HUES48 (cell line): ENCODE measurements at regions not wholly inside any gene's neighbourhood (a gene's known extent, or its start where the extent isn't known, plus 50 kb on each side); places are given as distances from the start of the nearest gene placed in this dataset.

Experiments
- H3K27ac ChIP-seq: one replicate; pipeline ENCODE4 v1.7.0; 2013; ENCODE audit warnings: low read depth, low read length, inconsistent platforms
- H3K27me3 ChIP-seq: 2 replicates; pipeline ENCODE4 v1.6.1; 2013; ENCODE audit warnings: mild to moderate bottlenecking, low read length; ENCODE audit not compliant: control insufficient read depth, insufficient read depth
- H3K36me3 ChIP-seq: 2 replicates; pipeline ENCODE4 v1.6.1; 2013; ENCODE audit warnings: low read length; ENCODE audit not compliant: control insufficient read depth, insufficient read depth
- H3K4me1 ChIP-seq: 2 replicates; pipeline ENCODE4 v1.6.1; 2013; ENCODE audit warnings: mild to moderate bottlenecking, low read length; ENCODE audit not compliant: control insufficient read depth, insufficient read depth
- H3K4me3 ChIP-seq: 2 replicates; pipeline ENCODE4 v1.5.1; 2013; ENCODE audit warnings: mild to moderate bottlenecking, low read depth, low read length
- H3K9ac ChIP-seq: 2 replicates; pipeline ENCODE4 v1.6.1; 2013; ENCODE audit warnings: mild to moderate bottlenecking, low read depth, low read length, moderate library complexity
- H3K9me3 ChIP-seq: 2 replicates; pipeline ENCODE4 v1.6.1; 2013; ENCODE audit warnings: low read length; ENCODE audit not compliant: control insufficient read depth, insufficient read depth

DNA sequence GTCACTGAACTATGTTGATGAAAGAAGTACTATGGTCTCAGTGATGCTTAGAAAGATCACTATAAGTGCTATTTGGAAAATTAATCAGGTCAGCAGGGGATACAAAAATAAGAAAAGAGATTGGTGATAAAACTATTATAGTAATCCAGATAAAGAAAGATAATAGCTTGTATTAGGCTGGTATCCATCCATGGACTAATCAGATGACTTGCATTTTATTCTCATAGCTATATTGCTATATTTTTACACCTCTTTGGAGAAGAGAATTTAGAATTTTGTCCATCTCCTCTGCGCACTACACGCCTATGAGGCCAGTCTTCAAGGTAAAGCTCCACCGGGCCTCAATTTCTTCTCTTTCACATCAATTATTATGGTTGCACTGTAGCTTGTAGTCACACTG lies 635.1 kb upstream of the DDX18 start:
- Histone ChIP-seq H3K36me3 (no peaks in the 10 kb centered on the region), H3K9ac (no peak overlapping the region), H3K4me3 (no peak overlapping the region), H3K4me1 (no peaks in the 10 kb centered on the region), H3K9me3 (no peaks in the 10 kb centered on the region), H3K27me3 (no peaks in the 10 kb centered on the region), H3K27ac (no peak overlapping the region)

GRCh38 chr2:117190856-117191559 lies 623.5 kb upstream of the DDX18 start:
- Histone ChIP-seq H3K4me1 (peaks cover 5% of the 10 kb centered on the region; the same call in 1 of the 2 replicates), H3K27ac (no peak overlapping the region), H3K4me3 (no peak overlapping the region), H3K27me3 (no peaks in the 10 kb centered on the region), H3K9ac (no peak overlapping the region), H3K9me3 (no peaks in the 10 kb centered on the region), H3K36me3 (no peaks in the 10 kb centered on the region)

DNA sequence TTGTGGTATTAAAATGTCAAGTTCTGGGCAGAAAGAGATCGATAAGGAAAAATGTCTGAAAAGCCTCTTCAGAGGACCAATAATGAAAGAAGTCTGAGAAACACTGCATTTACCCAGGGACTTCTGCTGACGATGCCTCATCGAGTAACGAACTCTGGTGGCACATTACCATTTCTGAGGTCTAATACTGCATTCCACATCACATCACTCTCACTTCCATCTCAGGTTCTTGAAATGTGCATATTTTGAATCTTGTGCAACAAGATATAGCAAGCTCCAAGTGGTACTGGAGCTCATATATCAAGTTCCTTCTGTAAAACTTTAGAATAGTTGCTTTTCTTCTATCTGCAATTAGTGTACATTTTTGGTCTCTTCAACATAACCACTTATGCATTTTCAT lies 619.1 kb upstream of the DDX18 start:
- Histone ChIP-seq H3K36me3 (no peaks in the 10 kb centered on the region), H3K4me3 (no peak overlapping the region), H3K9ac (no peak overlapping the region), H3K9me3 (no peaks in the 10 kb centered on the region), H3K27me3 (no peaks in the 10 kb centered on the region), H3K4me1 (peaks cover 5% of the 10 kb centered on the region; the same call in 1 of the 2 replicates), H3K27ac (no peak overlapping the region)

DNA sequence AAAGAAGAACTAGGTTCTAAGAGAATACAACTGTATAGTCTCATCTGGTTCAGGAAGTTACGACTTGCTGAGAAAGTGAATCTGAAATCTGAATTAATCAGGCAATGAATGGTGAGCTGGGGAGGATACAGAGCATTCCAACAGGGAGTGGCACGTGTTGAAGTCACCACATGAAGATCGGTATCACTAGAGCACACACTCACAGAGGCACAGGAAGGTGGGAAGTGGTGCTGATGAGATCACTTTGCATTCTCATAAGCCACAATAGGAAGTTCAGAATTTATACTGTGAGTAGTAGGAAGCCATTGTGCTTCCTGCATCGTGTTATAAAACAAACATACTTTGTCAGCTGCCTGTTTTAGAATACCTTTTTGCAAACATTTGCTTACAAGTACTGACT lies 615.0 kb upstream of the DDX18 start:
- no peaks in the 10 kb centered on the region for H3K27me3 ChIP-seq
- H3K36me3 ChIP-seq: no peaks in the 10 kb centered on the region
- H3K9ac ChIP-seq: no peak overlapping the region
- no peaks in the 10 kb centered on the region for H3K4me1 ChIP-seq
- H3K27ac ChIP-seq: no peak overlapping the region
- H3K9me3 ChIP-seq: no peaks in the 10 kb centered on the region
- H3K4me3 ChIP-seq: no peak overlapping the region

DNA sequence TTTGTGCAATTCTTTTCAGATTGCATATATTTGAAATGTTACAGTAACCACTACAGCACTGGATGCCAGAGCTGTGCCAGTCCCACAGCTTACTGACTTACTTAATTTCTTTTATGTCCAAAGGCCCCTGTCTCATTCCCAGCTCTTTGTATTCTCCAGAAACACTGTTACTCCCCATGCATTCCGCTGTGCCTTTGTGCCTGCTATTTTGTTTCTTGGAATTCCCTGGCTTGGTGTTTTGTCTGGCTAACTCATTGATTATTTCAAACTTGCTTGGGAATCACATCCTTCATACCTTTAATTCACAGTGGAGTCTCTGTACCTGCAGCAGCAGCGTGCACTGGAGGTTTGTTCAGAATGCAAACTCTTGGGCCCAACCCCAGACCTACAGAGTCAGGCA lies 601.9 kb upstream of the DDX18 start:
- H3K27me3 ChIP-seq: no peaks in the 10 kb centered on the region
- peaks cover 8% of the 10 kb centered on the region; the same call in 1 of the 2 replicates for H3K4me1 ChIP-seq
- no peak overlapping the region for H3K9ac ChIP-seq
- no peak overlapping the region for H3K27ac ChIP-seq
- H3K4me3 ChIP-seq: no peak overlapping the region
- H3K36me3 ChIP-seq: no peaks in the 10 kb centered on the region
- H3K9me3 ChIP-seq: no peaks in the 10 kb centered on the region

DNA sequence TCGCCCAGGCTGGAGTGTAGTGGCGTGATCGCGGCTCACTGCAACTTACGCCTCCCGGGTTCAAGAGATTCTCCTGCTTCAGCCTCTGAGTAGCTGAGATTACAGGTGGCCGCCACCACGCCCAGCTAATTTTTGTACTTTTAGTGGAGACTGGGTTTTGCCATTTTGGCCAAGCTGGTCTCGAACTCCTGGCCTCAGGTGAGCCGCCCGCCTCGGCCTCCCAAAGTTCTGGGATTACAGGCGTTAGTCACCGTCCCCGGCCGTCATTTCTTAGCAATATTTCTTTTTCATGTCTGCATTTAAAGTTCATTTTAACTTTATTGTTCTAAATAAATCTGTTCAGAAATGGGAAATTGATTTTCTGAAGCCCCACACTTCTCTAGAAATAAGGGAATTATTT lies 597.3 kb upstream of the DDX18 start:
- Histone ChIP-seq H3K27ac (no peak overlapping the region), H3K9ac (no peak overlapping the region), H3K36me3 (no peaks in the 10 kb centered on the region), H3K4me3 (no peak overlapping the region), H3K9me3 (no peaks in the 10 kb centered on the region), H3K4me1 (peaks cover 8% of the 10 kb centered on the region; the same call in 1 of the 2 replicates), H3K27me3 (no peaks in the 10 kb centered on the region)

DNA sequence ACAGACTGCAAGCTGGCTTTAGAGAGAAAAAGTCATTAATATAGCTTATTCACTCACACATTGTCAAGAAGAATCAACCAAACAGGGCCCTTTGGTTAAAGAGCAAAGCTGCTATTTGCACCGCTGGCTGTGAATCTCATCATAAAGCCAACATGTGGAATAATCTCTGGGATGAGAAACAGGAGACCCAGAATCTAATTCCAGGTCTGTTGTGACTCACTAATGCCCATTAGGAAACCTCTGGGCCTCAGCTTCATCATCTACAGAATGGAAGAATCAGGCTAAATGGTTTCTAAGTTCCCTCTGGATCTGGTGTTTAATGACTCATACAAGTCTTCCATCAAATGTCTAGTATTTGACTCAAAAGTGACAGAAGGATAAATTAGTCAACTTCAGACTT lies 591.7 kb upstream of the DDX18 start:
- H3K4me3 ChIP-seq: no peak overlapping the region
- H3K36me3 ChIP-seq: no peaks in the 10 kb centered on the region
- H3K27me3 ChIP-seq: no peaks in the 10 kb centered on the region
- no peak overlapping the region for H3K27ac ChIP-seq
- no peaks in the 10 kb centered on the region for H3K4me1 ChIP-seq
- no peaks in the 10 kb centered on the region for H3K9me3 ChIP-seq
- no peak overlapping the region for H3K9ac ChIP-seq

DNA sequence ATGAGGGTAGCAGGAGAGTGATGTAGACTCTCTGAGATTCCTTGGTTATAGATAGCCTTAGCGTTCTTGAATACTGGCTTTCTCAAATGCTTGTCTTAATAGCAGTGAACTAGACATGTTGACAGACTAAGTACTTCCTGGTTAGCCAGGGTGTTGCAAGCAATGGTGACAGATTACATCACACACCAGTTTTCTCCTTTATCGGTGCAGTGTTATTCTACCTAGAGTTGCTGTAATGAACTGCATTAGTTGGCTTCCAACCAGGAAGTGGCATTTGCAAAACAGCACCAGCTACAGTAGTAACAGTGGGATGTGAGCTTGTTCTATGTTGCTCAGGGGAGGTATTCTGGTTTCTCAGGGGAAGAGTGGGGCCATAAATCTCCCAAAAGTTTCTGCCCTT lies 582.2 kb upstream of the DDX18 start:
- H3K27me3 ChIP-seq: no peaks in the 10 kb centered on the region
- H3K27ac ChIP-seq: no peak overlapping the region
- H3K4me3 ChIP-seq: no peak overlapping the region
- H3K9ac ChIP-seq: no peak overlapping the region
- 0 out of 2 replicates have a peak, but pooled peaks cover 2% of the 10 kb centered on the region for H3K9me3 ChIP-seq
- no peaks in the 10 kb centered on the region for H3K4me1 ChIP-seq
- H3K36me3 ChIP-seq: no peaks in the 10 kb centered on the region

GRCh38 chr2:117257362-117257761 lies 557.1 kb upstream of the DDX18 start:
- Histone ChIP-seq H3K4me3 (no peak overlapping the region), H3K4me1 (peaks cover 10% of the 10 kb centered on the region; the same call in 1 of the 2 replicates), H3K9me3 (0 out of 2 replicates have a peak, but pooled peaks cover 4% of the 10 kb centered on the region), H3K9ac (no peak overlapping the region), H3K36me3 (no peaks in the 10 kb centered on the region), H3K27me3 (no peaks in the 10 kb centered on the region), H3K27ac (no peak overlapping the region)

GRCh38 chr2:117269574-117269973 lies 544.9 kb upstream of the DDX18 start:
- Histone ChIP-seq H3K4me1 (peaks cover 21% of the 10 kb centered on the region), H3K27me3 (no peaks in the 10 kb centered on the region), H3K36me3 (no peaks in the 10 kb centered on the region), H3K9ac (no peak overlapping the region), H3K4me3 (no peak overlapping the region), H3K9me3 (no peaks in the 10 kb centered on the region), H3K27ac (no peak overlapping the region)

GRCh38 chr2:117271631-117272030 lies 542.9 kb upstream of the DDX18 start:
- Histone ChIP-seq H3K27ac (no peak overlapping the region), H3K4me1 (peaks cover 33% of the 10 kb centered on the region), H3K9me3 (no peaks in the 10 kb centered on the region), H3K27me3 (no peaks in the 10 kb centered on the region), H3K4me3 (no peak overlapping the region), H3K9ac (no peak overlapping the region), H3K36me3 (no peaks in the 10 kb centered on the region)
